ENCODE measurements at regions not wholly inside any gene's neighbourhood (a gene's known extent, or its start where the extent isn't known, plus 50 kb on each side); places are given as distances from the start of the nearest gene placed in this dataset.

GRCh38 chr11:70828593-70829082, 423.7 kb downstream of the SHANK2 start:
- Histone ChIP-seq H3K27ac (ENCODE audit: low read depth in 2 of 2, low read length in 2 of 2) (no peak overlapping the region), H3K9me3 (ENCODE audit: control insufficient read depth in 2 of 2, low read length in 2 of 2) (no peaks in the 10 kb centered on the region), H3K4me1 (ENCODE audit: control insufficient read depth in 2 of 2, insufficient read depth in 2 of 2, low read length in 2 of 2) (no peaks in the 10 kb centered on the region), H3K36me3 (ENCODE audit: control insufficient read depth in 2 of 2, insufficient read depth in 2 of 2, low read length in 2 of 2) (no peaks in the 10 kb centered on the region), H3K9ac (ENCODE audit: low read depth in 1 of 2, low read length in 2 of 2) (no peak overlapping the region), H3K4me3 (ENCODE audit: low read length in 2 of 2) (no peak overlapping the region), H3K27me3 (ENCODE audit: control insufficient read depth in 2 of 2, insufficient read depth in 2 of 2, low read length in 2 of 2) (no peaks in the 10 kb centered on the region)

- H3K27ac ChIP-seq (ENCODE audit: low read depth in 2 of 2, low read length in 2 of 2): no peak overlapping the region
- H3K9me3 ChIP-seq (ENCODE audit: control insufficient read depth in 2 of 2, low read length in 2 of 2): no peaks in the 10 kb centered on the region
- H3K4me1 ChIP-seq (ENCODE audit: control insufficient read depth in 2 of 2, insufficient read depth in 2 of 2, low read length in 2 of 2): no peaks in the 10 kb centered on the region
- H3K27me3 ChIP-seq (ENCODE audit: control insufficient read depth in 2 of 2, insufficient read depth in 2 of 2, low read length in 2 of 2): no peaks in the 10 kb centered on the region
- no peak overlapping the region for H3K4me3 ChIP-seq (ENCODE audit: low read length in 2 of 2)
- H3K9ac ChIP-seq (ENCODE audit: low read depth in 1 of 2, low read length in 2 of 2): no peak overlapping the region
- no peaks in the 10 kb centered on the region for H3K36me3 ChIP-seq (ENCODE audit: control insufficient read depth in 2 of 2, insufficient read depth in 2 of 2, low read length in 2 of 2)
Measured at GRCh38 chr11:70829134-70829885, 423.1 kb downstream of the SHANK2 start.

GRCh38 chr11:70829886-70830272, 422.5 kb downstream of the SHANK2 start:
- Histone ChIP-seq H3K4me3 (ENCODE audit: low read length in 2 of 2) (no peak overlapping the region), H3K36me3 (ENCODE audit: control insufficient read depth in 2 of 2, insufficient read depth in 2 of 2, low read length in 2 of 2) (no peaks in the 10 kb centered on the region), H3K4me1 (ENCODE audit: control insufficient read depth in 2 of 2, insufficient read depth in 2 of 2, low read length in 2 of 2) (no peaks in the 10 kb centered on the region), H3K27me3 (ENCODE audit: control insufficient read depth in 2 of 2, insufficient read depth in 2 of 2, low read length in 2 of 2) (no peaks in the 10 kb centered on the region), H3K27ac (ENCODE audit: low read depth in 2 of 2, low read length in 2 of 2) (no peak overlapping the region), H3K9me3 (ENCODE audit: control insufficient read depth in 2 of 2, low read length in 2 of 2) (no peaks in the 10 kb centered on the region), H3K9ac (ENCODE audit: low read depth in 1 of 2, low read length in 2 of 2) (no peak overlapping the region)

- H3K27me3 ChIP-seq (ENCODE audit: control insufficient read depth in 2 of 2, insufficient read depth in 2 of 2, low read length in 2 of 2): no peaks in the 10 kb centered on the region
Measured at GRCh38 chr11:70833011-70833410, 419.4 kb downstream of the SHANK2 start.

GRCh38 chr11:70833554-70833953, 418.8 kb downstream of the SHANK2 start:
- no peak overlapping the region for H3K9ac ChIP-seq (ENCODE audit: low read depth in 1 of 2, low read length in 2 of 2)
- no peak overlapping the region for H3K27ac ChIP-seq (ENCODE audit: low read depth in 2 of 2, low read length in 2 of 2)
- H3K9me3 ChIP-seq (ENCODE audit: control insufficient read depth in 2 of 2, low read length in 2 of 2): no peaks in the 10 kb centered on the region
- no peaks in the 10 kb centered on the region for H3K27me3 ChIP-seq (ENCODE audit: control insufficient read depth in 2 of 2, insufficient read depth in 2 of 2, low read length in 2 of 2)
- H3K4me3 ChIP-seq (ENCODE audit: low read length in 2 of 2): no peak overlapping the region
- H3K36me3 ChIP-seq (ENCODE audit: control insufficient read depth in 2 of 2, insufficient read depth in 2 of 2, low read length in 2 of 2): no peaks in the 10 kb centered on the region
- no peaks in the 10 kb centered on the region for H3K4me1 ChIP-seq (ENCODE audit: control insufficient read depth in 2 of 2, insufficient read depth in 2 of 2, low read length in 2 of 2)

More at GRCh38 chr11:70833011-70833410, 419.4 kb downstream of the SHANK2 start:
- Histone ChIP-seq H3K4me1 (ENCODE audit: control insufficient read depth in 2 of 2, insufficient read depth in 2 of 2, low read length in 2 of 2) (no peaks in the 10 kb centered on the region), H3K4me3 (ENCODE audit: low read length in 2 of 2) (no peak overlapping the region), H3K9ac (ENCODE audit: low read depth in 1 of 2, low read length in 2 of 2) (no peak overlapping the region), H3K27ac (ENCODE audit: low read depth in 2 of 2, low read length in 2 of 2) (no peak overlapping the region), H3K36me3 (ENCODE audit: control insufficient read depth in 2 of 2, insufficient read depth in 2 of 2, low read length in 2 of 2) (no peaks in the 10 kb centered on the region), H3K9me3 (ENCODE audit: control insufficient read depth in 2 of 2, low read length in 2 of 2) (no peaks in the 10 kb centered on the region)

- no peaks in the 10 kb centered on the region for H3K36me3 ChIP-seq (ENCODE audit: control insufficient read depth in 2 of 2, insufficient read depth in 2 of 2, low read length in 2 of 2)
- no peak overlapping the region for H3K27ac ChIP-seq (ENCODE audit: low read depth in 2 of 2, low read length in 2 of 2)
Measured at GRCh38 chr11:70834277-70834940, 418.0 kb downstream of the SHANK2 start.

GRCh38 chr11:70834984-70835560, 417.3 kb downstream of the SHANK2 start:
- H3K4me1 ChIP-seq (ENCODE audit: control insufficient read depth in 2 of 2, insufficient read depth in 2 of 2, low read length in 2 of 2): no peaks in the 10 kb centered on the region
- no peak overlapping the region for H3K4me3 ChIP-seq (ENCODE audit: low read length in 2 of 2)
- no peaks in the 10 kb centered on the region for H3K36me3 ChIP-seq (ENCODE audit: control insufficient read depth in 2 of 2, insufficient read depth in 2 of 2, low read length in 2 of 2)
- H3K27ac ChIP-seq (ENCODE audit: low read depth in 2 of 2, low read length in 2 of 2): no peak overlapping the region
- no peaks in the 10 kb centered on the region for H3K27me3 ChIP-seq (ENCODE audit: control insufficient read depth in 2 of 2, insufficient read depth in 2 of 2, low read length in 2 of 2)
- no peak overlapping the region for H3K9ac ChIP-seq (ENCODE audit: low read depth in 1 of 2, low read length in 2 of 2)
- no peaks in the 10 kb centered on the region for H3K9me3 ChIP-seq (ENCODE audit: control insufficient read depth in 2 of 2, low read length in 2 of 2)

More at GRCh38 chr11:70834277-70834940, 418.0 kb downstream of the SHANK2 start:
- H3K9ac ChIP-seq (ENCODE audit: low read depth in 1 of 2, low read length in 2 of 2): no peak overlapping the region
- no peak overlapping the region for H3K4me3 ChIP-seq (ENCODE audit: low read length in 2 of 2)
- no peaks in the 10 kb centered on the region for H3K4me1 ChIP-seq (ENCODE audit: control insufficient read depth in 2 of 2, insufficient read depth in 2 of 2, low read length in 2 of 2)
- H3K27me3 ChIP-seq (ENCODE audit: control insufficient read depth in 2 of 2, insufficient read depth in 2 of 2, low read length in 2 of 2): no peaks in the 10 kb centered on the region
- H3K9me3 ChIP-seq (ENCODE audit: control insufficient read depth in 2 of 2, low read length in 2 of 2): no peaks in the 10 kb centered on the region

- Histone ChIP-seq H3K27ac (ENCODE audit: low read depth in 2 of 2, low read length in 2 of 2) (no peak overlapping the region), H3K4me1 (ENCODE audit: control insufficient read depth in 2 of 2, insufficient read depth in 2 of 2, low read length in 2 of 2) (no peaks in the 10 kb centered on the region), H3K9me3 (ENCODE audit: control insufficient read depth in 2 of 2, low read length in 2 of 2) (no peaks in the 10 kb centered on the region), H3K4me3 (ENCODE audit: low read length in 2 of 2) (no peak overlapping the region), H3K9ac (ENCODE audit: low read depth in 1 of 2, low read length in 2 of 2) (no peak overlapping the region), H3K36me3 (ENCODE audit: control insufficient read depth in 2 of 2, insufficient read depth in 2 of 2, low read length in 2 of 2) (no peaks in the 10 kb centered on the region), H3K27me3 (ENCODE audit: control insufficient read depth in 2 of 2, insufficient read depth in 2 of 2, low read length in 2 of 2) (no peaks in the 10 kb centered on the region)
Measured at GRCh38 chr11:70836071-70836470, 416.3 kb downstream of the SHANK2 start.

- no peak overlapping the region for H3K9ac ChIP-seq (ENCODE audit: low read depth in 1 of 2, low read length in 2 of 2)
- no peak overlapping the region for H3K27ac ChIP-seq (ENCODE audit: low read depth in 2 of 2, low read length in 2 of 2)
- no peak overlapping the region for H3K4me3 ChIP-seq (ENCODE audit: low read length in 2 of 2)
- no peaks in the 10 kb centered on the region for H3K4me1 ChIP-seq (ENCODE audit: control insufficient read depth in 2 of 2, insufficient read depth in 2 of 2, low read length in 2 of 2)
- no peaks in the 10 kb centered on the region for H3K27me3 ChIP-seq (ENCODE audit: control insufficient read depth in 2 of 2, insufficient read depth in 2 of 2, low read length in 2 of 2)
- no peaks in the 10 kb centered on the region for H3K9me3 ChIP-seq (ENCODE audit: control insufficient read depth in 2 of 2, low read length in 2 of 2)
- H3K36me3 ChIP-seq (ENCODE audit: control insufficient read depth in 2 of 2, insufficient read depth in 2 of 2, low read length in 2 of 2): no peaks in the 10 kb centered on the region
Measured at GRCh38 chr11:70838198-70838597, 414.2 kb downstream of the SHANK2 start.

GRCh38 chr11:70839851-70840250, 412.5 kb downstream of the SHANK2 start:
- no peaks in the 10 kb centered on the region for H3K27me3 ChIP-seq (ENCODE audit: control insufficient read depth in 2 of 2, insufficient read depth in 2 of 2, low read length in 2 of 2)
- no peaks in the 10 kb centered on the region for H3K36me3 ChIP-seq (ENCODE audit: control insufficient read depth in 2 of 2, insufficient read depth in 2 of 2, low read length in 2 of 2)
- no peak overlapping the region for H3K27ac ChIP-seq (ENCODE audit: low read depth in 2 of 2, low read length in 2 of 2)

More at GRCh38 chr11:70839851-70840250, 412.5 kb downstream of the SHANK2 start:
- H3K9me3 ChIP-seq (ENCODE audit: control insufficient read depth in 2 of 2, low read length in 2 of 2): no peaks in the 10 kb centered on the region
- no peak overlapping the region for H3K4me3 ChIP-seq (ENCODE audit: low read length in 2 of 2)
- no peak overlapping the region for H3K9ac ChIP-seq (ENCODE audit: low read depth in 1 of 2, low read length in 2 of 2)
- H3K4me1 ChIP-seq (ENCODE audit: control insufficient read depth in 2 of 2, insufficient read depth in 2 of 2, low read length in 2 of 2): no peaks in the 10 kb centered on the region
